ENCODE measurements at regions not wholly inside any gene's neighbourhood (a gene's known extent, or its start where the extent isn't known, plus 50 kb on each side); places are given as distances from the start of the nearest gene placed in this dataset.

GRCh38 chr6:117169781-117170281 is 95.5 kb upstream of the VGLL2 start:
- TF ChIP-seq ZNF609 (CRISPR knock-in tag; IDR thresholded peaks at IDR 0.05; ENCODE audit: borderline replicate concordance) (no peak), CTCF (CRISPR knock-in tag; IDR thresholded peaks at IDR 0.05) (no peak), MXI1 (IDR thresholded peaks at IDR 0.05; ENCODE audit: borderline replicate concordance, low read depth, low read length) (no peak)

All from HepG2 (cell line).